Activated CD8-positive, alpha-beta memory T cell treated with anti-CD3 and anti-CD28 coated beads for 36 hours (primary cell): ENCODE measurements at regions not wholly inside any gene's neighbourhood (a gene's known extent, or its start where the extent isn't known, plus 50 kb on each side); places are given as distances from the start of the nearest gene placed in this dataset.

Experiments used
- CTCF ChIA-PET: fragments of 350-600 bp; sonication (Branson Sonifier 250); formaldehyde crosslinking; loops from one replicate; lab custom pipeline; 2021; ENCODE audit warnings: antibody characterized with exemption; lab: Charles Lee
- POLR2A ChIA-PET: fragments of 350-600 bp; sonication (Branson Sonifier 250); formaldehyde crosslinking; loops from one replicate; lab custom pipeline; 2021; ENCODE audit warnings: antibody characterized with exemption; lab: Charles Lee

- ChIA-PET CTCF (no interaction called here), POLR2A (no interaction called here)
These were observed 228.6 kb upstream of the HCCS start for GRCh38 chrX:10882484-10882883.

- POLR2A ChIA-PET: no interaction called here
- CTCF ChIA-PET: no interaction called here
These were observed 226.9 kb upstream of the HCCS start for GRCh38 chrX:10884246-10884645.

GRCh38 chrX:10892621-10893225 is 218.4 kb upstream of the HCCS start:
- POLR2A ChIA-PET: no interaction called here
- CTCF ChIA-PET: no interaction called here

GRCh38 chrX:10893366-10893765 is 217.8 kb upstream of the HCCS start:
- ChIA-PET CTCF (no interaction called here), POLR2A (no interaction called here)

- POLR2A ChIA-PET: no interaction called here
- CTCF ChIA-PET: no interaction called here
These were observed 217.2 kb upstream of the HCCS start for GRCh38 chrX:10893976-10894375.

GRCh38 chrX:10897768-10898167 is 213.4 kb upstream of the HCCS start:
- ChIA-PET POLR2A (no interaction called here), CTCF (no interaction called here)

GRCh38 chrX:10900585-10901289 is 210.4 kb upstream of the HCCS start:
- ChIA-PET CTCF (no interaction called here), POLR2A (no interaction called here)

- ChIA-PET POLR2A (no interaction called here), CTCF (no interaction called here)
These were observed 209.9 kb upstream of the HCCS start for GRCh38 chrX:10901290-10901633.

- ChIA-PET CTCF (no interaction called here), POLR2A (no interaction called here)
These were observed 209.1 kb upstream of the HCCS start for GRCh38 chrX:10902001-10902400.

- ChIA-PET CTCF (no interaction called here), POLR2A (no interaction called here)
These were observed 207.6 kb upstream of the HCCS start for GRCh38 chrX:10903523-10903922.

GRCh38 chrX:10904220-10904619 is 206.9 kb upstream of the HCCS start:
- ChIA-PET POLR2A (no interaction called here), CTCF (no interaction called here)

GRCh38 chrX:10906866-10907265 is 204.3 kb upstream of the HCCS start:
- POLR2A ChIA-PET: no interaction called here
- CTCF ChIA-PET: no interaction called here

GRCh38 chrX:10922159-10922558 is 189.0 kb upstream of the HCCS start:
- CTCF ChIA-PET: no interaction called here
- POLR2A ChIA-PET: no interaction called here

- ChIA-PET CTCF (no interaction called here), POLR2A (no interaction called here)
These were observed 188.3 kb upstream of the HCCS start for GRCh38 chrX:10922835-10923234.

GRCh38 chrX:10923466-10923865 is 187.7 kb upstream of the HCCS start:
- POLR2A ChIA-PET: no interaction called here
- CTCF ChIA-PET: no interaction called here

- POLR2A ChIA-PET: no interaction called here
- CTCF ChIA-PET: no interaction called here
These were observed 184.7 kb upstream of the HCCS start for GRCh38 chrX:10926404-10926803.

- CTCF ChIA-PET: no interaction called here
- POLR2A ChIA-PET: no interaction called here
These were observed 184.2 kb upstream of the HCCS start for GRCh38 chrX:10926891-10927290.

- CTCF ChIA-PET: no interaction called here
- POLR2A ChIA-PET: no interaction called here
These were observed 181.4 kb upstream of the HCCS start for GRCh38 chrX:10929747-10930146.

- POLR2A ChIA-PET: no interaction called here
- CTCF ChIA-PET: no interaction called here
These were observed 181.0 kb upstream of the HCCS start for GRCh38 chrX:10930151-10930550.

- ChIA-PET CTCF (no interaction called here), POLR2A (no interaction called here)
These were observed 179.2 kb upstream of the HCCS start for GRCh38 chrX:10931976-10932375.

GRCh38 chrX:10932842-10933440 is 178.2 kb upstream of the HCCS start:
- POLR2A ChIA-PET: no interaction called here
- CTCF ChIA-PET: no interaction called here
